HepG2 (cell line): ENCODE measurements at regions not wholly inside any gene's neighbourhood (a gene's known extent, or its start where the extent isn't known, plus 50 kb on each side); places are given as distances from the start of the nearest gene placed in this dataset.

Experiments
- ATAC-seq: fragments of 200-7000 bp; cut with Tn5 transposase; 3 replicates; pipeline ENCODE4 v1.9.1; 2020; ENCODE audit warnings: mild to moderate bottlenecking, moderate library complexity
- BruUV-seq: library from RNA; stranded (reverse); fragments of 400-500 nt; replicated peaks from 2 replicates; lab custom pipeline; 2021; lab: Mats Ljungman, UMichigan
- CTCF ChIA-PET: fragments of 300-600 bp; formaldehyde crosslinking; extraction: SDS; loops from one replicate; lab custom pipeline; 2021; ENCODE audit warnings: low total read pairs, inconsistent platforms, low intra/inter-chr PET ratio; lab: Yijun Ruan, JAX
- POLR2A ChIA-PET: fragments of 350-600 bp; sonication (Branson Sonifier 250); formaldehyde crosslinking; loops from one replicate; lab custom pipeline; 2020; ENCODE audit warnings: antibody characterized with exemption, inconsistent platforms; lab: Yijun Ruan, JAX
- DNase-seq: peaks from one replicate; pipeline ENCODE4 v3.0.0-alpha.2; 2015; ENCODE audit warnings: low spot score
- FAIRE-seq: peaks from 3 replicates; lab custom pipeline; 2011; peaks lifted over from hg19 to GRCh38; lab: Jason Lieb, UNC
- H2AFZ ChIP-seq: one replicate; pipeline ENCODE4 v1.6.1; 2011; ENCODE audit warnings: low read length, inconsistent platforms
- H3K27ac ChIP-seq: fragments of 300-600 bp; 3 replicates; pipeline ENCODE4 v1.8.0; 2011; ENCODE audit warnings: mixed run types, mild to moderate bottlenecking, mixed read lengths, low read length, inconsistent platforms; ENCODE audit not compliant: insufficient read depth; ENCODE audit errors: extremely low read length
- H3K27me3 ChIP-seq, 2 experiments: fragments of 200-600 bp in 1 of 2; 2 replicates in 1 of 2; 3 replicates in 1 of 2; pipeline versions ENCODE4 v1.6.0 to v1.8.0; 2011; ENCODE audit warnings: low read length in 2 of 2, mild to moderate bottlenecking in 2 of 2, moderate library complexity in 2 of 2, inconsistent platforms in 1 of 2; ENCODE audit not compliant: insufficient read depth in 2 of 2, control insufficient read depth in 1 of 2
- H3K36me3 ChIP-seq, 2 experiments: fragments of 200-600 bp in 1 of 2; replicated peaks in 1 of 2; 2 replicates in 1 of 2; 3 replicates in 1 of 2; pipeline versions ENCODE4 v1.5.1 to v1.8.0; 2011; ENCODE audit warnings: low read length in 2 of 2, inconsistent platforms in 1 of 2; ENCODE audit not compliant: insufficient read depth in 2 of 2, control insufficient read depth in 1 of 2
- H3K4me1 ChIP-seq: 2 replicates; pipeline ENCODE4 v1.5.1; 2012; ENCODE audit warnings: low read length, inconsistent platforms; ENCODE audit not compliant: insufficient read depth
- H3K4me2 ChIP-seq: 2 replicates; pipeline ENCODE4 v1.6.0; 2011; ENCODE audit warnings: low read depth, low read length, inconsistent platforms
- H3K4me3 ChIP-seq, 3 experiments: fragments of 200-600 bp in 1 of 3; sonication (generic), shearing (Covaris generic) in 1 of 3; replicated peaks in 1 of 3; 2 replicates each; pipeline ENCODE4 v1.5.1; 2011 to 2016; ENCODE audit warnings: low read length in 3 of 3, inconsistent platforms in 2 of 3, low read depth in 2 of 3, mild to moderate bottlenecking in 2 of 3, control low read depth in 1 of 3, mixed read lengths in 1 of 3; ENCODE audit not compliant: insufficient read depth in 1 of 3
- H3K79me2 ChIP-seq: one replicate; pipeline ENCODE4 v1.6.1; 2011; ENCODE audit warnings: low read length, inconsistent platforms; ENCODE audit not compliant: insufficient read depth
- H3K9ac ChIP-seq: 2 replicates; pipeline ENCODE4 v1.6.0; 2011; ENCODE audit warnings: mild to moderate bottlenecking, low read depth, low read length, inconsistent platforms; ENCODE audit not compliant: insufficient read depth
- H3K9me3 ChIP-seq: 2 replicates; pipeline ENCODE4 v1.5.1; 2012; ENCODE audit warnings: mild to moderate bottlenecking, low read length
- H4K20me1 ChIP-seq: 2 replicates; pipeline ENCODE4 v1.6.0; 2011; ENCODE audit warnings: inconsistent platforms, mild to moderate bottlenecking, low read length, moderate library complexity; ENCODE audit not compliant: insufficient read depth
- ATF2 ChIP-seq: sonication (generic); formaldehyde crosslinking; IDR thresholded peaks from 2 replicates; pipeline ENCODE4 v1.4.0; 2020; ENCODE audit warnings: missing genetic modification reagents
- CHCHD3 ChIP-seq: sonication (generic); formaldehyde crosslinking; IDR thresholded peaks from 2 replicates; pipeline ENCODE4 v1.8.0; 2022; ENCODE audit warnings: mild to moderate bottlenecking, missing genetic modification reagents, moderate library complexity
- EED ChIP-seq: sonication (generic); formaldehyde crosslinking; IDR thresholded peaks from 2 replicates; pipeline ENCODE4 v1.5.0; 2020; ENCODE audit warnings: mild to moderate bottlenecking, missing genetic modification reagents
- JUNB ChIP-seq: sonication (generic); formaldehyde crosslinking; IDR thresholded peaks from 2 replicates; pipeline ENCODE4 v1.8.0; 2022; ENCODE audit warnings: missing genetic modification reagents, mild to moderate bottlenecking, borderline replicate concordance
- KDM2A ChIP-seq: sonication (generic); formaldehyde crosslinking; IDR thresholded peaks from 2 replicates; pipeline ENCODE4 v1.4.0; 2020; ENCODE audit warnings: low read depth, missing genetic modification reagents, borderline replicate concordance
- REST ChIP-seq, 2 experiments: IDR thresholded peaks; 2 replicates each; pipeline ENCODE4 v1.6.1; 2011 to 2012; ENCODE audit warnings: low read length in 2 of 2, borderline replicate concordance in 1 of 2, low read depth in 1 of 2, mild to moderate bottlenecking in 1 of 2, moderate library complexity in 1 of 2
- TMF1 ChIP-seq: sonication (generic); formaldehyde crosslinking; IDR thresholded peaks from 2 replicates; pipeline ENCODE4 v1.8.1; 2022; ENCODE audit warnings: low read depth, missing genetic modification reagents
- ZBTB8A ChIP-seq: sonication (generic); formaldehyde crosslinking; IDR thresholded peaks from 2 replicates; pipeline ENCODE4 v1.4.0; 2020; ENCODE audit warnings: mild to moderate bottlenecking, low read depth, missing genetic modification reagents, borderline replicate concordance
- ZFP91 ChIP-seq: sonication (generic); formaldehyde crosslinking; IDR thresholded peaks from 2 replicates; pipeline ENCODE4 v1.9.0; 2022; ENCODE audit warnings: missing genetic modification reagents, mild to moderate bottlenecking, borderline replicate concordance
- ZIK1 ChIP-seq: sonication (generic); formaldehyde crosslinking; IDR thresholded peaks from 2 replicates; pipeline ENCODE4 v1.5.0; 2020; ENCODE audit warnings: mild to moderate bottlenecking, low read depth, missing genetic modification reagents, borderline replicate concordance
- ZNF256 ChIP-seq: sonication (generic); formaldehyde crosslinking; conservative IDR thresholded peaks from 2 replicates; pipeline ENCODE4 v1.4.0; 2020; ENCODE audit warnings: missing genetic modification reagents
- ZNF432 ChIP-seq: sonication (generic); formaldehyde crosslinking; IDR thresholded peaks from 2 replicates; pipeline ENCODE4 v1.5.0; 2020; ENCODE audit warnings: missing genetic modification reagents, mild to moderate bottlenecking, borderline replicate concordance
- ZNF891 ChIP-seq: sonication (generic); formaldehyde crosslinking; IDR thresholded peaks from 2 replicates; pipeline ENCODE4 v1.5.0; 2020; ENCODE audit warnings: mild to moderate bottlenecking, missing genetic modification reagents
- WGBS: methylation state at CpG from one replicate; pipeline ENCODE4 v1.1.6; 2017; ENCODE audit warnings: low lambda C conversion rate; 5-methylcytosine and 5-hydroxymethylcytosine counted together
- in situ Hi-C: cut with HindIII; loops from 2 replicates; pipeline ENCODE4 v1.10.0; 2017; ENCODE audit warnings: low pct_unique_long_range_greater_than_20kb; ENCODE audit not compliant: extremely low pct_ligation_motif_present
- intact Hi-C: fragments of 100-400 bp; cut with micrococcal nuclease; formaldehyde crosslinking; loops from one replicate; pipeline ENCODE4 v1.10.0; 2022; ENCODE audit not compliant: unreplicated experiment

- Histone ChIP-seq H3K4me2 (no peak overlapping the region), H3K36me3 (no peaks in the 10 kb centered on the region), H3K4me3 (no peak overlapping the region), H3K27ac (no peak overlapping the region), H4K20me1 (no peaks in the 10 kb centered on the region), H3K9me3 (peaks cover 24% of the 10 kb centered on the region), H2AFZ (no peak overlapping the region), H3K27me3 (no peaks in the 10 kb centered on the region; a peak in 1 of 5 replicates), H3K9ac (no peak overlapping the region), H3K4me1 (no peaks in the 10 kb centered on the region), H3K79me2 (no peaks in the 10 kb centered on the region)
- FAIRE-seq (no peak), ATAC-seq (no peak), DNase-seq (no peak)
- POLR2A ChIA-PET = no interaction called here
- TF ChIP-seq JUNB = no peak
- TF ChIP-seq KDM2A (CRISPR knock-in tag) = no peak
- no peak for TF ChIP-seq ZBTB8A (CRISPR knock-in tag)
- TF ChIP-seq EED (CRISPR knock-in tag) = no peak
- TF ChIP-seq ZIK1 = no peak
- TF ChIP-seq ZNF256 (CRISPR knock-in tag) = no peak
- TF ChIP-seq CHCHD3 = no peak
- TF ChIP-seq ZNF432 (CRISPR knock-in tag) = no peak
- no peak for TF ChIP-seq REST (IDR thresholded peaks at IDR 0.05; ENCODE audit: borderline replicate concordance in 1 of 2, low read depth in 1 of 2, low read length in 2 of 2)
- no peak for TF ChIP-seq ATF2
- no peak for TF ChIP-seq TMF1 (CRISPR knock-in tag)
- no peak for TF ChIP-seq ZFP91 (CRISPR knock-in tag)
- no peak for TF ChIP-seq ZNF891
- intact Hi-C loops (no loop called here), in situ Hi-C loops (no loop called here)
- no TSS peak for BruUV-seq
- CTCF ChIA-PET = no interaction called here
- 4% methylated on average over 2 of the region's 2 CpGs for WGBS
These were observed 488.8 kb upstream of the CCDC196 start for GRCh38 chr14:65997347-65997746.
